Lower leg skin (tissue), 3 donors: ENCODE measurements at regions not wholly inside any gene's neighbourhood (a gene's known extent, or its start where the extent isn't known, plus 50 kb on each side); places are given as distances from the start of the nearest gene placed in this dataset.

ENCODE experiments used
- POLR2A ChIP-seq, 2 donors: fragments of 450-650 bp; IDR thresholded peaks; one replicate each; pipeline ENCODE4 v1.6.1; 2016 to 2017; ENCODE audit warnings: antibody characterized with exemption in 2 of 2, mild to moderate bottlenecking in 1 of 2, moderate library complexity in 1 of 2
- TF ChIP-seq, protein P1 (sequence below), 3 donors: fragments of 450-650 bp; IDR thresholded peaks; one replicate each; pipeline ENCODE4 v1.5.1; 2016; ENCODE audit warnings: antibody characterized with exemption in 3 of 3, mild to moderate bottlenecking in 3 of 3, moderate library complexity in 2 of 3

DNA sequence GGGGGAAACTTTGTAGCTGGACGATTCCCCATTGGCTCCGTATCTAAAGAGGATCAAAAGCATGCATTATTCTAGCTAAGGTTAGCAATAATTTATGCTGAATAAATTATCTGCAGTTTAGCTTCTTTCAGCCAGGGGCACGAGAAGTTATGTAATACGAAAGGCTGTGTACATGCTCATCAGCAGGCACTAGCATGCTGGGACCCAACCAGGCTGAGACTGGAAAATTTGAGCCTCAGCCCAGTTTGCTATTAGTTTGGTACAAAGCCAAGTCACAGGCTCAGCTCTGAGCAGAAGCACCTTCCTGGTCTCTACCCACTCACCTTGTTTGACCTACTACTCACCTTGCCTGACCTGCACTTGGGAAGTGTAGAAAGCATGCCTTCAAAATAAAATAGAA, 328.1 kb upstream of the ARID1B start:
- no peak for TF ChIP-seq POLR2A (IDR thresholded peaks at IDR 0.05)
- TF ChIP-seq, protein P1, sequence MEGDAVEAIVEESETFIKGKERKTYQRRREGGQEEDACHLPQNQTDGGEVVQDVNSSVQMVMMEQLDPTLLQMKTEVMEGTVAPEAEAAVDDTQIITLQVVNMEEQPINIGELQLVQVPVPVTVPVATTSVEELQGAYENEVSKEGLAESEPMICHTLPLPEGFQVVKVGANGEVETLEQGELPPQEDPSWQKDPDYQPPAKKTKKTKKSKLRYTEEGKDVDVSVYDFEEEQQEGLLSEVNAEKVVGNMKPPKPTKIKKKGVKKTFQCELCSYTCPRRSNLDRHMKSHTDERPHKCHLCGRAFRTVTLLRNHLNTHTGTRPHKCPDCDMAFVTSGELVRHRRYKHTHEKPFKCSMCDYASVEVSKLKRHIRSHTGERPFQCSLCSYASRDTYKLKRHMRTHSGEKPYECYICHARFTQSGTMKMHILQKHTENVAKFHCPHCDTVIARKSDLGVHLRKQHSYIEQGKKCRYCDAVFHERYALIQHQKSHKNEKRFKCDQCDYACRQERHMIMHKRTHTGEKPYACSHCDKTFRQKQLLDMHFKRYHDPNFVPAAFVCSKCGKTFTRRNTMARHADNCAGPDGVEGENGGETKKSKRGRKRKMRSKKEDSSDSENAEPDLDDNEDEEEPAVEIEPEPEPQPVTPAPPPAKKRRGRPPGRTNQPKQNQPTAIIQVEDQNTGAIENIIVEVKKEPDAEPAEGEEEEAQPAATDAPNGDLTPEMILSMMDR (IDR thresholded peaks at IDR 0.05): no peak
